Neural cell (in vitro differentiated cells): ENCODE measurements at regions not wholly inside any gene's neighbourhood (a gene's known extent, or its start where the extent isn't known, plus 50 kb on each side); places are given as distances from the start of the nearest gene placed in this dataset.

Experiments
- small RNA-seq, 3 experiments: library from RNA; depleted of rRNA; stranded (forward); fragments of <200 nt; gene quantifications; one replicate each; pipeline ENCODE3, GENCODE V24; 2012

Small RNAs in the stretch of these regions (small RNA-seq; reads per million reads assigned to genes)
- gene AC027229.1 (0 reads per million in 3 experiments), gene RN7SL97P (0 to 0.08 (median 0.03) reads per million in 3 experiments)
